HepG2 (cell line): ENCODE measurements at regions not wholly inside any gene's neighbourhood (a gene's known extent, or its start where the extent isn't known, plus 50 kb on each side); places are given as distances from the start of the nearest gene placed in this dataset.

Source experiments
- ARID4A ChIP-seq: sonication (generic); formaldehyde crosslinking; IDR thresholded peaks from 2 replicates; pipeline ENCODE4 v1.5.0; 2020; ENCODE audit warnings: mild to moderate bottlenecking, missing genetic modification reagents, borderline replicate concordance
- CHD4 ChIP-seq: fragments of 200-600 bp; sonication (generic); IDR thresholded peaks from 2 replicates; pipeline ENCODE4 v1.7.0; 2017; ENCODE audit warnings: mild to moderate bottlenecking, low read length, borderline replicate concordance
- EZH2 ChIP-seq: conservative IDR thresholded peaks from 2 replicates; pipeline ENCODE4 v1.6.1; 2012; ENCODE audit warnings: mild to moderate bottlenecking, low read depth, low read length, moderate library complexity
- HHEX ChIP-seq: IDR thresholded peaks from 2 replicates; pipeline ENCODE4 v1.6.1; 2016; ENCODE audit warnings: control low read depth
- JARID2 ChIP-seq: sonication (generic); formaldehyde crosslinking; IDR thresholded peaks from 2 replicates; pipeline ENCODE4 v1.8.1; 2023; ENCODE audit warnings: missing genetic modification reagents, inconsistent platforms; ENCODE audit not compliant: insufficient replicate concordance
- MYNN ChIP-seq: sonication (generic); formaldehyde crosslinking; IDR thresholded peaks from 2 replicates; pipeline ENCODE4 v1.4.0; 2020; ENCODE audit warnings: mild to moderate bottlenecking, low read depth, missing genetic modification reagents
- PAF1 ChIP-seq: IDR thresholded peaks from 2 replicates; pipeline ENCODE4 v1.6.1; 2016; ENCODE audit warnings: missing genetic modification reagents, missing compliant biosample characterization
- SMC3 ChIP-seq: IDR thresholded peaks from 2 replicates; pipeline ENCODE4 v1.6.1; 2011; ENCODE audit warnings: low read length, improper control_type of control experiment
- SP140L ChIP-seq: sonication (generic); formaldehyde crosslinking; IDR thresholded peaks from 2 replicates; pipeline ENCODE4 v1.4.0; 2020; ENCODE audit warnings: missing genetic modification reagents, borderline replicate concordance
- SP4 ChIP-seq: sonication (generic); formaldehyde crosslinking; IDR thresholded peaks from 2 replicates; pipeline ENCODE4 v1.8.1; 2023; ENCODE audit warnings: mild to moderate bottlenecking, missing genetic modification reagents
- THYN1 ChIP-seq: sonication (generic); formaldehyde crosslinking; IDR thresholded peaks from 2 replicates; pipeline ENCODE4 v1.8.1; 2023; ENCODE audit warnings: low read depth, mild to moderate bottlenecking, moderate library complexity, missing genetic modification reagents, borderline replicate concordance
- ZBTB2 ChIP-seq: sonication (generic); formaldehyde crosslinking; IDR thresholded peaks from 2 replicates; pipeline ENCODE4 v1.8.0; 2022; ENCODE audit warnings: low read depth, missing genetic modification reagents
- ZKSCAN5 ChIP-seq: sonication (generic); formaldehyde crosslinking; IDR thresholded peaks from 2 replicates; pipeline ENCODE4 v1.5.1; 2020; ENCODE audit warnings: mild to moderate bottlenecking, missing genetic modification reagents
- ZNF180 ChIP-seq: sonication (generic); formaldehyde crosslinking; IDR thresholded peaks from 2 replicates; pipeline ENCODE4 v1.4.0; 2020; ENCODE audit warnings: low read depth, missing genetic modification reagents, borderline replicate concordance
- ZNF274 ChIP-seq: sonication (generic); formaldehyde crosslinking; IDR thresholded peaks from 2 replicates; pipeline ENCODE4 v1.5.1; 2020; ENCODE audit warnings: mild to moderate bottlenecking, missing genetic modification reagents
- ZNF432 ChIP-seq: sonication (generic); formaldehyde crosslinking; IDR thresholded peaks from 2 replicates; pipeline ENCODE4 v1.5.0; 2020; ENCODE audit warnings: missing genetic modification reagents, mild to moderate bottlenecking, borderline replicate concordance
- ZNF589 ChIP-seq: sonication (generic); formaldehyde crosslinking; conservative IDR thresholded peaks from 2 replicates; pipeline ENCODE4 v1.8.0; 2022; ENCODE audit warnings: mild to moderate bottlenecking, moderate library complexity, missing genetic modification reagents
- ZNF609 ChIP-seq: sonication (generic); formaldehyde crosslinking; IDR thresholded peaks from 2 replicates; pipeline ENCODE4 v1.4.0; 2020; ENCODE audit warnings: mild to moderate bottlenecking, missing genetic modification reagents, borderline replicate concordance
- ZNF747 ChIP-seq: sonication (generic); formaldehyde crosslinking; IDR thresholded peaks from 2 replicates; pipeline ENCODE4 v1.8.1; 2023; ENCODE audit warnings: missing genetic modification reagents, mild to moderate bottlenecking, borderline replicate concordance

- TF ChIP-seq ARID4A (CRISPR knock-in tag) (peak; percentile 38; the same call in 1 of the 2 replicates), HHEX (CRISPR knock-in tag) (peak; percentile 69), PAF1 (no peak), ZNF747 (CRISPR knock-in tag) (no peak), ZNF589 (CRISPR knock-in tag) (no peak), SP4 (CRISPR knock-in tag) (peak; percentile 53; the same call in 1 of the 2 replicates), ZKSCAN5 (CRISPR knock-in tag) (0 out of 2 replicates have a peak, but pooled peaks have one; percentile 19), ZNF274 (CRISPR knock-in tag) (no peak), ZNF180 (CRISPR knock-in tag) (no peak), SMC3 (peak; percentile 35), THYN1 (no peak), MYNN (no peak), ZNF432 (CRISPR knock-in tag) (no peak), SP140L (CRISPR knock-in tag) (no peak), JARID2 (CRISPR knock-in tag) (no peak), ZBTB2 (CRISPR knock-in tag) (no peak), CHD4 (no peak), ZNF609 (CRISPR knock-in tag) (0 out of 2 replicates have a peak, but pooled peaks have one; percentile 37), EZH2 (no peak)
Measured at GRCh38 chr2:206846981-206847834, 81.8 kb downstream of the FASTKD2 start (continued).
